OCI-LY3 (cell line): ENCODE measurements at regions not wholly inside any gene's neighbourhood (a gene's known extent, or its start where the extent isn't known, plus 50 kb on each side); places are given as distances from the start of the nearest gene placed in this dataset.

Experiments
- H2AFZ ChIP-seq: fragments of 200-600, 300-600 bp; shearing (Covaris generic); 2 replicates; pipeline ENCODE4 v1.6.0; 2014; ENCODE audit warnings: antibody characterized with exemption, low read depth, low read length
- H3K27ac ChIP-seq: fragments of 200-600, 300-600 bp; sonication (generic); 2 replicates; pipeline ENCODE4 v1.5.1; 2014; ENCODE audit warnings: mild to moderate bottlenecking, low read length, moderate library complexity, mixed read lengths
- H3K27me3 ChIP-seq: fragments of 200-600, 300-600 bp; sonication (generic); 2 replicates; pipeline ENCODE4 v1.6.1; 2014; ENCODE audit warnings: low read depth, low read length, mixed read lengths
- H3K36me3 ChIP-seq: fragments of 200-600, 300-600 bp; sonication (generic); replicated peaks from 2 replicates; pipeline ENCODE3; 2014; ENCODE audit warnings: low read depth, low read length, mixed read lengths
- H3K4me1 ChIP-seq: fragments of 300-600, 200-600 bp; sonication (generic); 2 replicates; pipeline ENCODE4 v1.6.1; 2014; ENCODE audit warnings: low read length, mixed read lengths
- H3K4me2 ChIP-seq: fragments of 200-600, 300-600 bp; sonication (generic); 2 replicates; pipeline ENCODE4 v1.6.1; 2014; ENCODE audit warnings: low read length, mixed read lengths
- H3K4me3 ChIP-seq: fragments of 300-600, 200-600 bp; sonication (generic); 2 replicates; pipeline ENCODE4 v1.5.1; 2014; ENCODE audit warnings: antibody characterized with exemption, mild to moderate bottlenecking, low read length, moderate library complexity
- H3K79me2 ChIP-seq: fragments of 300-600, 200-600 bp; shearing (Covaris generic); 2 replicates; pipeline ENCODE4 v1.6.1; 2014; ENCODE audit warnings: mild to moderate bottlenecking, low read length, mixed read lengths
- H3K9ac ChIP-seq: fragments of 300-600, 200-600 bp; shearing (Covaris generic); 2 replicates; pipeline ENCODE4 v1.6.0; 2014; ENCODE audit warnings: mild to moderate bottlenecking, low read length, moderate library complexity
- H3K9me3 ChIP-seq: fragments of 200-600, 300-600 bp; shearing (Covaris generic); 2 replicates; pipeline ENCODE4 v1.6.1; 2014; ENCODE audit warnings: low read length, mixed read lengths; ENCODE audit not compliant: insufficient read depth
- H4K20me1 ChIP-seq: fragments of 200-600, 300-600 bp; sonication (generic); 2 replicates; pipeline ENCODE4 v1.6.1; 2016; ENCODE audit warnings: low read length, mixed read lengths; ENCODE audit not compliant: insufficient read depth
- EZH2phosphoT487 ChIP-seq: fragments of 200-600 bp; shearing (Covaris generic); IDR thresholded peaks from 2 replicates; pipeline ENCODE4 v1.6.1; 2018; ENCODE audit warnings: antibody characterized with exemption, mixed run types, low read depth
- TF ChIP-seq, protein P1 (sequence below): fragments of 200-600, 300-600 bp; sonication (generic); IDR thresholded peaks from 2 replicates; pipeline ENCODE4 v1.5.1; 2014; ENCODE audit warnings: antibody characterized with exemption, low read length, low read depth

DNA sequence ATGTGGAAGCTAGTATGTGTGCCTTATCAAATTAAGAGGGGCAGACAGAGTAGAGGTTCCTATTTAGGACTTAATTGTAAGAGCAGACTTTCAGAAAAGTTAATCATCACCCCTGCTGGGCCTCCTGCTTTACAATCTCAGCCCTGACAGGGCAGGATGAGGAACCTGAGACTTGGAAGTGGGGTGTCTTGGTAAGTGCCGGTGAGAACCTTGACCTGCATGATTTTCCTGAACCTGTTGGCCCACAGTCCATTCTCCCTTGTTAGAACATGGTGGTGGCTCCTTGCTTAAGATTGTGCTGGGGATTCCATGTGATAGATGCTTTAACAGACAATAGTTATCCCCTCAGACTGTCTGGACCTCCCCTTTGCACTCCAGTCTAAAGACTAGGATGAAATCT lies 141.7 kb upstream of the TMEM72 start:
- H3K9ac ChIP-seq = no peak overlapping the region
- no peak overlapping the region for H3K4me2 ChIP-seq
- no peak overlapping the region for H2AFZ ChIP-seq
- no peaks in the 10 kb centered on the region for H3K79me2 ChIP-seq
- H3K4me1 ChIP-seq = no peaks in the 10 kb centered on the region
- H3K36me3 ChIP-seq = no peaks in the 10 kb centered on the region
- H3K4me3 ChIP-seq = no peak overlapping the region
- H3K9me3 ChIP-seq = no peaks in the 10 kb centered on the region
- no peaks in the 10 kb centered on the region for H3K27me3 ChIP-seq
- no peak overlapping the region for H3K27ac ChIP-seq
- no peaks in the 10 kb centered on the region for H4K20me1 ChIP-seq
- no peak for TF ChIP-seq EZH2phosphoT487
- TF ChIP-seq, protein P1, sequence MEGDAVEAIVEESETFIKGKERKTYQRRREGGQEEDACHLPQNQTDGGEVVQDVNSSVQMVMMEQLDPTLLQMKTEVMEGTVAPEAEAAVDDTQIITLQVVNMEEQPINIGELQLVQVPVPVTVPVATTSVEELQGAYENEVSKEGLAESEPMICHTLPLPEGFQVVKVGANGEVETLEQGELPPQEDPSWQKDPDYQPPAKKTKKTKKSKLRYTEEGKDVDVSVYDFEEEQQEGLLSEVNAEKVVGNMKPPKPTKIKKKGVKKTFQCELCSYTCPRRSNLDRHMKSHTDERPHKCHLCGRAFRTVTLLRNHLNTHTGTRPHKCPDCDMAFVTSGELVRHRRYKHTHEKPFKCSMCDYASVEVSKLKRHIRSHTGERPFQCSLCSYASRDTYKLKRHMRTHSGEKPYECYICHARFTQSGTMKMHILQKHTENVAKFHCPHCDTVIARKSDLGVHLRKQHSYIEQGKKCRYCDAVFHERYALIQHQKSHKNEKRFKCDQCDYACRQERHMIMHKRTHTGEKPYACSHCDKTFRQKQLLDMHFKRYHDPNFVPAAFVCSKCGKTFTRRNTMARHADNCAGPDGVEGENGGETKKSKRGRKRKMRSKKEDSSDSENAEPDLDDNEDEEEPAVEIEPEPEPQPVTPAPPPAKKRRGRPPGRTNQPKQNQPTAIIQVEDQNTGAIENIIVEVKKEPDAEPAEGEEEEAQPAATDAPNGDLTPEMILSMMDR = no peak

- Histone ChIP-seq H3K79me2 (no peaks in the 10 kb centered on the region), H2AFZ (no peak overlapping the region), H3K4me3 (no peak overlapping the region), H3K4me2 (no peak overlapping the region), H3K9me3 (no peaks in the 10 kb centered on the region), H3K4me1 (no peaks in the 10 kb centered on the region), H3K27me3 (no peaks in the 10 kb centered on the region), H3K36me3 (no peaks in the 10 kb centered on the region), H3K27ac (no peak overlapping the region), H4K20me1 (no peaks in the 10 kb centered on the region), H3K9ac (no peak overlapping the region)
- TF ChIP-seq, protein P1 = no peak
- TF ChIP-seq EZH2phosphoT487 = no peak
These were observed 139.7 kb upstream of the TMEM72 start for GRCh38 chr10:44771233-44771995.

GRCh38 chr10:44773565-44773964 lies 137.6 kb upstream of the TMEM72 start:
- TF ChIP-seq, protein P1 = no peak
- no peak for TF ChIP-seq EZH2phosphoT487
- no peaks in the 10 kb centered on the region for H3K79me2 ChIP-seq
- H2AFZ ChIP-seq = no peak overlapping the region
- H3K9ac ChIP-seq = no peak overlapping the region
- H3K4me3 ChIP-seq = no peak overlapping the region
- no peaks in the 10 kb centered on the region for H3K27me3 ChIP-seq
- no peak overlapping the region for H3K4me2 ChIP-seq
- H3K27ac ChIP-seq = no peak overlapping the region
- H3K36me3 ChIP-seq = no peaks in the 10 kb centered on the region
- no peaks in the 10 kb centered on the region for H4K20me1 ChIP-seq
- H3K4me1 ChIP-seq = no peaks in the 10 kb centered on the region
- H3K9me3 ChIP-seq = no peaks in the 10 kb centered on the region

DNA sequence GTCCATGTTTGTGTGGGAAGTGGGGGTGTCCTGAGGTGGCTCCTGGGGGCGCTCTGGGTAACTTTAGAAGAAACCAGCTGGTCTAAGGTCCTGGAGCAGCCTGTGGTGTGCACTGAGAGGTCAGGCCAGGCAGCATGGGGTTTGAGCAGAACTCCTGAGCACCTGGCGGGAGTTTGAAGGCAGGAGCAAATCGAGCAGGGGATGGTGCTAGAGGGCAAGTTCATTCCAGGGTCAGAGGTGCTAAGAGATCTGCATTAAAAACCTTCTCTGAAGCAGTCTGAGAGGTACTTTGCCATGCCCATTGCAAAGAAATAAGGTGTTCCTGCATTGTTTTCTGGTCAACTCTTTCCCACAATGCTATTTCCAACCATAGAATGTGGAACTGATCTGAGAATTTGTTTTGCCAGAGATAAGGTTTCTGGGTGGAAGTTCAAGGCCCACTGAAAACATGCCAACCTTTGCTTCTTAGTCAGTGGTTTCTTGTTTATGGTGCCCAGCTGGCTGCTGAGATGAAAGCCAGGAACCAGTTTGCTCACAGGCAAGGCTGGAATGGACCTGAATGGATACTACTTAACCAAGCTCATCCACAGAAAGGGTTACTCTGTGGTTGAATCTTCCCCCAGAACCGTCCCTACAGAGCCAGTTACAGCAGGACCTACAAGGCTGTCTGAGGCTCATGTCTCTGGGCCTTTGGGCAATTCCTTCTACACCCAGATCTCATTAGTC lies 136.3 kb upstream of the TMEM72 start:
- H3K4me3 ChIP-seq = no peak overlapping the region
- no peak overlapping the region for H2AFZ ChIP-seq
- H3K9me3 ChIP-seq = no peaks in the 10 kb centered on the region
- no peaks in the 10 kb centered on the region for H3K27me3 ChIP-seq
- H4K20me1 ChIP-seq = no peaks in the 10 kb centered on the region
- no peaks in the 10 kb centered on the region for H3K36me3 ChIP-seq
- no peak overlapping the region for H3K9ac ChIP-seq
- no peaks in the 10 kb centered on the region for H3K79me2 ChIP-seq
- H3K4me1 ChIP-seq = no peaks in the 10 kb centered on the region
- TF ChIP-seq, protein P1 = no peak
- no peak for TF ChIP-seq EZH2phosphoT487
- no peak overlapping the region for H3K27ac ChIP-seq
- no peak overlapping the region for H3K4me2 ChIP-seq
